Neuron (in vitro differentiated cells): ENCODE measurements at regions not wholly inside any gene's neighbourhood (a gene's known extent, or its start where the extent isn't known, plus 50 kb on each side); places are given as distances from the start of the nearest gene placed in this dataset.

Experiments
- H2AFZ ChIP-seq: one replicate; pipeline ENCODE4 v1.6.1; 2013; ENCODE audit warnings: low read depth, mild to moderate bottlenecking, inconsistent platforms, low read length, moderate library complexity
- H3K27me3 ChIP-seq: one replicate; pipeline ENCODE4 v1.6.1; 2013; ENCODE audit warnings: low read length; ENCODE audit not compliant: insufficient read depth
- H3K36me3 ChIP-seq: one replicate; pipeline ENCODE4 v1.6.1; 2013; ENCODE audit warnings: low read length; ENCODE audit not compliant: insufficient read depth
- H3K4me1 ChIP-seq: one replicate; pipeline ENCODE4 v1.6.1; 2013; ENCODE audit warnings: low read length; ENCODE audit not compliant: insufficient read depth
- H3K4me3 ChIP-seq: 2 replicates; pipeline ENCODE4 v1.5.1; 2013; ENCODE audit warnings: mild to moderate bottlenecking, low read length, moderate library complexity
- H3K9me3 ChIP-seq: one replicate; pipeline ENCODE4 v1.6.1; 2013; ENCODE audit warnings: low read length

DNA sequence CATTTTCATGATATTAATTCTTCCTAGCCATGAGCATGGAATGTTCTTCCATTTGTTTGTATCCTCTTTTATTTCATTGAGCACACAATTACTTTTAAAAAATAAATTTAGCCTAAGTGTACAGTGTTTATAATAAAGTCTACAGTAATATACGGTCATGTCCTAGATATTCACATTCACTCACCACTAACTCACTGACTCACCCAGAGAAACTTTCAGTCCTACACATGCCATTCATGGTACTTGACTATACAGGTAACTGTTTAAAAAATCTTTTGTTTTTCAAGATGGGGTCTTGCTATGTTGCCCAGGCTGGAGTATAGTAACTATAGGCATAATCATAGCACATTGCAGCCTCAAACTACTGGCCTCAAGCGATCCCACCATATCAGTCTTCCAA, 348.1 kb downstream of the RAPGEF2 start:
- Histone ChIP-seq H3K36me3 (no peaks in the 10 kb centered on the region), H3K9me3 (no peaks in the 10 kb centered on the region), H3K4me1 (peaks cover 5% of the 10 kb centered on the region), H2AFZ (no peak overlapping the region), H3K4me3 (no peak overlapping the region), H3K27me3 (no peaks in the 10 kb centered on the region)

DNA sequence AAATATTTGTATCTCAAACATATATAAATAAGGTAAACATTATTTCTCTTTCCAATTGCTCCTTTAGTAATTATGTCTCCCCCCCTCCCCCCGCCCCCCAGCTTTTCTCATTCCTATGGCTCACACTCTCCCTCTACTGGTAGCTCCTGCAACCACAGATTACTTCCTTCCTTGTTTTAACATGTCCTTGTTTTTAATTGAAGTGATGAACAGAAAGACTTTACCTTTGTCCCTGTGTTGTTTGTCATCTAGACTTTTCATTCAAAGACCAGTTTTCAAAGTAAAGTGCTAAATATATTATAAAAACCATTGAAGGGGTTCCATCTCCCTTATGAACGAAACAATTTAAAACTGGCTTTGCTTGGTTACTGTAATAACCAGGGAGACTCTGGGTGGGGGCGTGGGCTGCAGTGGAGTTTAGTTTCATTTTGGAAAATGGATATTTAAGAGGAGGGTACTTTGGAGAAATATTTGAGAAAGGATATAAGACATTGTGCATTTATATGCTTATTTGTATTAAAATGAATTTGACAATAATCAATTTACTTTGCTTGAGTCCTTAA, 352.9 kb downstream of the RAPGEF2 start:
- Histone ChIP-seq H2AFZ (peak overlapping the region; percentile 61), H3K9me3 (no peaks in the 10 kb centered on the region), H3K27me3 (no peaks in the 10 kb centered on the region), H3K4me1 (peaks cover 2% of the 10 kb centered on the region), H3K36me3 (no peaks in the 10 kb centered on the region), H3K4me3 (peak overlapping the region; percentile 4)

DNA sequence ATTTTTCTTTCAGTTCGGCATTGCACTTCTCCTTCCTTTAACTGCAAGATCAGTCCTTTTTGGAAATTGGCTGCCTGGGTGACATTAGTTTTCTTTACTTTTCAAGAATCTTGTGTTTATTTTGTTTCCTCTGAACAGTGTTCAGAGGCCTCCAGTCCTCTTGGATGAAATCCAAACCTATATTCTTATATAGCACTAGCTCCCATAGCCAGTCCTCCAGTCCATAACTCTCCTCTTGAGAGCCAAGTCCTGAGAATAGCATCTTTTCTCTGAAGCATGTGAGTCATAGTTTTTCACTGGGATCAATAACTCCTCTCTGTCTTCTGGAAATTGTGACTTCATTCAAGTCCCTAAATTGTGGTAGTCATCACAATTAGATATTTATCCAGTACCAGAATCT, 357.5 kb downstream of the RAPGEF2 start:
- Histone ChIP-seq H3K36me3 (no peaks in the 10 kb centered on the region), H3K4me3 (no peak overlapping the region), H3K27me3 (no peaks in the 10 kb centered on the region), H2AFZ (no peak overlapping the region), H3K9me3 (peaks cover 4% of the 10 kb centered on the region), H3K4me1 (peaks cover 2% of the 10 kb centered on the region)

DNA sequence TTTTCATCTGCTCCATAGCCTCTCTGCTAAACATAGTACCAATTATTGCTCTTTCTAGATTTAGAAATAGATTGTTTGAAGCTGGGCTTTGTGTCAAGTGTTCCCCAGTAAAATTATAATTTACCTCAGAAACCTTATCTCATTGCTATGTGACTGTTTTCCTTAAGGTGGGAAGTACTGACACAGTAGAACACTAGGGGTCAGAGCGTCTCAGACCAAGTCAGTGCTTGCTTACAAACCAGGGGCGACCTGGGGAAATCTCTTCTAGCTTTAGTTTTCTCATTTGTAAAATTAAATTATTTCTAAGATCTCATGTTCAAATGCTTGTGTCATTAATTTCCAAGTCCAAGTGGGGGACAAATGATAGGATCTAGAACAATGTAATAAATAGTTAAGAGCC, 360.4 kb downstream of the RAPGEF2 start:
- H3K27me3 ChIP-seq = no peaks in the 10 kb centered on the region
- no peaks in the 10 kb centered on the region for H3K36me3 ChIP-seq
- H3K4me3 ChIP-seq = no peak overlapping the region
- H3K9me3 ChIP-seq = peaks cover 4% of the 10 kb centered on the region
- no peak overlapping the region for H2AFZ ChIP-seq
- no peaks in the 10 kb centered on the region for H3K4me1 ChIP-seq

DNA sequence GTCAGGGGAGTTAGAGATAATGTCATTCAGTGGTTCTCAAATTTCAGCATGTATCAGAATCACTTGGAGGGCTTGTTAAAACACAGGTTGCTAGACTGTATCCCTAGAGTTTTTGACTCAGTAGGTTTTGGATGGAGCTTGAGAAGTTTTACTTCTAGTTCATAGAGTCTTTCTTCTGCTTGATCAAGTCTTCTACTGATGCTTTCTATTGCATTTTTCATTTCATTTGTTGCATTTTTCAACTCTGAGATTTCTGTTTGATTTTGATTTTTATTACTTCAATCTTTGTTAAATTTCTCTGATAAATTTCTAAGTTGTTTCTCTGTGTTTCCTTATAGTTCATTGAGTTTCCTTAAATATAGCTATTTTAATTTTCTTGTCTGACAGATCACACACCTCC, 361.4 kb downstream of the RAPGEF2 start:
- Histone ChIP-seq H3K4me1 (no peaks in the 10 kb centered on the region), H3K9me3 (peaks cover 4% of the 10 kb centered on the region), H3K4me3 (no peak overlapping the region), H2AFZ (no peak overlapping the region), H3K36me3 (no peaks in the 10 kb centered on the region), H3K27me3 (no peaks in the 10 kb centered on the region)

DNA sequence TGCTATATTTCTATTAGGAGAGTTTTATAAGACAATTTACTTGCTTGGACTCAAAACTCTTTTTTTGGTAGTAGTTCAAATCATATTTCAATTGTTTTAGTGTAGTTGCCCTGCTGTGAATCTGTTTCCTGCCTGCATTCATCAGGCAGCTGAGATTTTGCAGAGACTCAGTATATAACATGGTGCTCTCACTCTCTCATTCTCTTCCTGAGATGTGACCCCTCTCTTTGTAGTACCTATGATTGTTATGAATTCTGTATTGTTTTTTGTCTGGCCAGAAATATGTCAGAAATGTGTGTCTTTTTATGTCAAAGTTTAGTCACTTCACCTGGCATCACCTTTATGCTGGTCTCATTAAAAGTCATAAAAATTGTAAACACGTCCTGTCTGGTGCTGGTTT, 374.0 kb downstream of the RAPGEF2 start:
- Histone ChIP-seq H3K4me1 (no peaks in the 10 kb centered on the region), H3K9me3 (no peaks in the 10 kb centered on the region), H3K36me3 (no peaks in the 10 kb centered on the region), H2AFZ (no peak overlapping the region), H3K4me3 (no peak overlapping the region), H3K27me3 (no peaks in the 10 kb centered on the region)

DNA sequence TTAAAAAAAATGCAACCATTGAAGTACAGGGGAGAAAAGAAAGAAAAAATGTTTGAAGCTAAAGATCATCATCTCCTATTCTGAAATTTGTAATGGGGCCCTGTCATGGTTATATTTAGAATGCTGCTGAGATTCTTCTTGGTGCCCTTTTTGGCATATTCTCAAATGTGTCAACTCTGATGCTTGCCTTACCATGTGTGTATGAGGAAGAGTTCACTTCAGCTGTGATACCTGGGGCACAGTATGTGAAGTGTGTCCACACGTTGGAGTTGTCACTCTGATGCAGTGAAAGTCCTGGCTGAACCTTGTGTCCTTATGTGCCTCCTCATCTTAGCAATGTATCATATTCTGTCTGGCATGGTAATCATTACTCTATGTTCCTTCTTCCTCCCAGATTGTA, 377.9 kb downstream of the RAPGEF2 start:
- no peaks in the 10 kb centered on the region for H3K9me3 ChIP-seq
- H2AFZ ChIP-seq = no peak overlapping the region
- no peaks in the 10 kb centered on the region for H3K36me3 ChIP-seq
- no peak overlapping the region for H3K4me3 ChIP-seq
- H3K27me3 ChIP-seq = no peaks in the 10 kb centered on the region
- H3K4me1 ChIP-seq = no peaks in the 10 kb centered on the region

DNA sequence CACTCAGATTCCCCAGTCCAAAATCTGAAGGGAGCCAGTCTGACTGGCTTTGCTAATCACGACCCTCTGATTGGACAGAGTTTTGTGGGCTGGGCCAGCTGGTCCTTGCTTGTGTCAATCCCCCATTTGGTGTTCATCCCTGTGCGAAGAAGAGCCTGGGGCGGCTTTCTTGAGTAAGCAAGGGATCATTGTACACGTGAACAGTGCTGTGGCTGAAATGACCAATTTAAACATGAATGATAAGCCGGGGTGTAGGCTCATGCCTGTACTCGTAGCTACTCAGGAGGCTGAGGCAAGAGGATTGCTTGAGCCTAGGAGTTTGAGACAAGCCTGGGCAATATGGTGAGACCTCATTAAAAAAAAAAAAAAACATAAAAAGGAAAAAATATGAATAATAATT, 379.1 kb downstream of the RAPGEF2 start:
- Histone ChIP-seq H3K4me1 (no peaks in the 10 kb centered on the region), H3K9me3 (no peaks in the 10 kb centered on the region), H3K27me3 (no peaks in the 10 kb centered on the region), H2AFZ (no peak overlapping the region), H3K4me3 (no peak overlapping the region), H3K36me3 (no peaks in the 10 kb centered on the region)

DNA sequence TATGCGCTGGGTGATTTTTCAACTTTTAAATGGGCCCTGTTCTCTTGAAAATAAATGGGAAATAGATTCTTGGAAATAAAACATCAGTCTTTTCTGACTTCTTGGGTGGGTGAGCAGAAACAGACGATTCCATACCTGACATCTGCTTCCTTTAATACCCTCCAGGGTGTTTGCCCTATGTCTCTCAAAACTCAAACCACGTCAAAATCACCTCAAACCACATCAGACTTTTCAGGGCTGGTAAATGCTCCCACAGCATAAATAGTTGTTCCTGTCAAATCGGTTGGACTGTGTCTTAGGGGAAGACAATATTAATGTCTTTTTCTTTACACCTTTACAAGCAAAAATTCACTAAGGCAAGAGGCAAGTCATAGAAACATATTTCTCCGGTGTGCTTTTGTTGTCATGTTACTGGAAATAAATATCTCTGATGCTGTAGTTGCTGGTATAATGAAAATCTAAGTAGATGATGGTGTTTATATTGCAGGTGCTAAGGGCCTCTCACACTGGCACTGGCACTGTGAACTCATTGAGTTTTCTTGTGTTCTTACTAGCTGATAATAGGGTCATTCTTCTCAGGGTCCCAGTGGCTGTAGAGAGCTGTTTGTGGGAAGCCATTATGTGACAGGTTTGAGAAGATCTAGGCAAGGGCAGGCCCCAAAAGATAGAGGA, 380.4 kb downstream of the RAPGEF2 start:
- H3K9me3 ChIP-seq = no peaks in the 10 kb centered on the region
- no peaks in the 10 kb centered on the region for H3K27me3 ChIP-seq
- no peak overlapping the region for H3K4me3 ChIP-seq
- H3K36me3 ChIP-seq = no peaks in the 10 kb centered on the region
- H2AFZ ChIP-seq = no peak overlapping the region
- H3K4me1 ChIP-seq = peaks cover 2% of the 10 kb centered on the region

DNA sequence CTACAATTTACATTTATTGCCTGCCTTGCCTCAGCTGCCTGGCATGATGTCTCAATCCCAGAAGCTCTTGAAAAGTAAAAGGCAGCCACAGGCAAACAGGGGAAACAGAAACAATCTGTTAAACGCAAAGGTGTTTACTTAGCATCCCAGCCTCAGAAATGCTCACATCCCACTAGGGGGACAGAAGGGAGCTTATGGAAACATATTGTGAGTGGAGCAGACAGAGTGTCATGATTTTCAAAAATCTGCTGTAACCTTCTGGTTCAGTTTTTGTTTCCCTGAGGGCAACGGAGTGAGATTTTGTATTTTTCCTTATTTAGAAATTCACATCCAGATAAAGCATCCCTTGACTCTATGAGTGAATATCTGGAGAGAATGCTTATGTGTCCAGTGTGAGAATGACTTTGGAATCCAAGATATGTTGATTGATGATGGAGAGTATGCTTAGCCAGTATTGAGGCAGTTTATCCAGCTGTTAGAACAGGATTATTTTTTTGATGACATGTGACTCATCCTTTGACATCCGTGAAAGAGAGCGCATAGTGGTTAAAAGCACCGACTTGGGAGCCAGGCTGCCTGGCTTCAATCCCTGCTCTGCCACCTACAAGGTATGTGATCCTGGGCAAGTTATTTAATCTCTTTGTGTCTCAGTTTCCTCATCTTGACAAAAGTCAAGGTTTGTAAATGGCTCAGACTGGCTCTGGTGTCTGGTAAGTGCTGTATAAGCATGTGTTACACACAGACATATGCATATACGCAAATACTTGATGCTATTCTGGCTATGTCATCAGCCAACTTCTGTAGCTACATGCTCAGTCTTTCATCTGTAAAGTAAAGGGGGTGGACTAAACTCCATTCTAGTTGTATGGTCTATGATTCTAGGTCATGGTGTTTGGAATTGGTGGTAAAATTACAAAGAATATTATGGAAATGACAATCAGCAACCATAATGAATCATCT, 381.2 kb downstream of the RAPGEF2 start:
- Histone ChIP-seq H3K4me1 (peaks cover 2% of the 10 kb centered on the region), H3K4me3 (no peak overlapping the region), H3K9me3 (no peaks in the 10 kb centered on the region), H2AFZ (no peak overlapping the region), H3K27me3 (no peaks in the 10 kb centered on the region), H3K36me3 (no peaks in the 10 kb centered on the region)

DNA sequence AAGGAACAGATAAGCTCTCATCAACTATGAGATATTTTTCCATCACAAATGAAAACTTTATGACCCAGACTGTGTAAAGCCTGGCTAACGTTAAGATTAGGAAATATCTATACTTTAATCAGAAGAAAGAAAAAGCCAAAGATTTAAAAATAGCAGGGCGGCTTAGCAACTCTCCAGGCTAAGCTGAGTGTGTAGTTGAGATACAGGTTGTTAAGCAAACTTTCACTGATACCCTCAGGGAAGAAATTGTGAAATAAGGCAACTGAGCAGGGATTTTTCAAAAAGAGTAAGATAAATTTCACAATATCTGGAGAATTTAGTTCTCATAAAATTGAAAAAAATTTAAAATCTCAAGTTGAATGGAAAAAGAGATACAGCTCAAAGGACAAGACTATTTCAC, 382.0 kb downstream of the RAPGEF2 start:
- Histone ChIP-seq H3K4me3 (no peak overlapping the region), H3K27me3 (no peaks in the 10 kb centered on the region), H2AFZ (no peak overlapping the region), H3K4me1 (peaks cover 2% of the 10 kb centered on the region), H3K36me3 (no peaks in the 10 kb centered on the region), H3K9me3 (no peaks in the 10 kb centered on the region)

DNA sequence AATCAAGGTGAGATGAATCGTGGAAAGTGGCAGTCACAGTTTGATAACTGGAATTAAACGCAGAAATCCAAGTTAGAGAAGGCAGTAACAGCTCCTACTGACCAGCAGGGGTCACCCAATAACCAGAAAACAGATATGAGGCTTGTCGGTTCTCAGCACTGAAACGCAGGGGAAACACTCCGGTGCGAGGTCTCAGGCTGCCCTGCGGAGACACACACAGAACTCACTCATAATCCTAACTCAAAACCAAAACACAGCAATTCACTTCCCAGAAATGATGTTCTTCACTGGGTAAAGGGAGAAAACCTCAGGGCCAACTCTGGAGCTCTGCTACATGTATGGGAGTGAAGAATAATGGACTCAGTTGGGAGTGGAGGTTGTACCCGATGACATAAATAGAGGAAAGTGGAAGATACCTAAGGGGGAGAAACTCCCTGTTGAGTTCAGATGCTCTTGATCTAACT, 384.4 kb downstream of the RAPGEF2 start:
- H3K9me3 ChIP-seq = no peaks in the 10 kb centered on the region
- H2AFZ ChIP-seq = peak overlapping the region; percentile 59
- H3K4me1 ChIP-seq = peaks cover 2% of the 10 kb centered on the region
- H3K27me3 ChIP-seq = no peaks in the 10 kb centered on the region
- H3K4me3 ChIP-seq = no peak overlapping the region
- no peaks in the 10 kb centered on the region for H3K36me3 ChIP-seq

DNA sequence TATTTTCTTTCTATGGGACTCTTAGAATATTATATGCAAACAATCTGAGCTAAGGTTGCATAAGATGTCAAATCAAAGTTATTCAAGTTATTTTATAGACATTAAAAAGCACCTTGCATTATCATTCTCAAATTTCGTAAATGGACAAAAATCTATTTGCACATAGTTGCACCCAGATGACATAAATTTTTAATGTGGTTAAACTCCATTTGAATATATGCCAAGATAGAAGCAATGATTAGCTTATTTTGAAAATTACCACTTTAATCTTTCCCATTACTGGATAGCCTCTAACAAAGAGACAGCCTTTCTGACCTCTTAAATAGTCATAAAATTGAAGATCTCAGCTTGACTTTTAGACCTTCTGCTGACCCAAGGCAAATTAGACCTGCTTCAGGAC, 386.8 kb downstream of the RAPGEF2 start:
- H3K4me3 ChIP-seq = no peak overlapping the region
- peaks cover 2% of the 10 kb centered on the region for H3K4me1 ChIP-seq
- H2AFZ ChIP-seq = no peak overlapping the region
- H3K36me3 ChIP-seq = no peaks in the 10 kb centered on the region
- no peaks in the 10 kb centered on the region for H3K9me3 ChIP-seq
- H3K27me3 ChIP-seq = no peaks in the 10 kb centered on the region
